ENCODE measurements at regions not wholly inside any gene's neighbourhood (a gene's known extent, or its start where the extent isn't known, plus 50 kb on each side); places are given as distances from the start of the nearest gene placed in this dataset.

DNA sequence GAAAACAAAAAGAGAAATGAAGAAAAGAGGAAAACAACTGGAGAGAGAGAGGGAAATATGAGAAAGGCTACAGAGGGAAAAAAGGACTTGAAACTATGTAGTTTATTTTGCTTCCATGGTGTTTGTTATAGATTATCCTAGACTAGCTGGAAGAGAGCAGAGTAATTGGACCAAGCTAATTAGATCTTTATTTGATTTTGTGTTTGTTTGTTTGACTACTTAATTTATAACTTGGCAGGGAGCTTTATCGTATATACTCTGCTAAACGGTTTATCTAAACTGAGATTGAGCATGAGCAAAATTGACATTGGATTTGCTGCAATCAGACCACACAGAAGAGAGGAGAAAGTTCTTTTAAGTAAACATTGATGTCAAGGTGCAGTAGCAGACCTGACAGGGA lies 443.8 kb upstream of the USP24 start:
- no peak for DNase-seq

DNA sequence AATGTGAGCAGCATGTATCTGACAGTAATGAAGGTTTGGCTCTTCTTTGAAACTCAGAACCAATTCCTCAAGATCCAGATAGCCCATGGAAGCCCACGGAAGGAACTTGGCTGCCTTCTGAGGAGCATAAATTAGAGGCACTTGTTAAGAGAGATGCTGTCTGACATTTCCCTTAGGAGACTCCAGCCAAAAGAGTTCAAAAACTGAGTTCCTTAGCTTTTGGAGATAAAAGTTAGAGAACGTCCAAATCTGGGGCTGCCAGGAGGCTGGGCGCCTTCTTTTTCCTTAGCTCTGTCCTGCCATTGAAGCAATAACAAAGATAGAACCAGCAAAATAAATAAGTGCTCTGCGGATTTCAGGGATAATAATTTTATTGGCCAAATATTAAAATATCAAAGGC lies 439.6 kb upstream of the USP24 start:
- DNase-seq = no peak

DNA sequence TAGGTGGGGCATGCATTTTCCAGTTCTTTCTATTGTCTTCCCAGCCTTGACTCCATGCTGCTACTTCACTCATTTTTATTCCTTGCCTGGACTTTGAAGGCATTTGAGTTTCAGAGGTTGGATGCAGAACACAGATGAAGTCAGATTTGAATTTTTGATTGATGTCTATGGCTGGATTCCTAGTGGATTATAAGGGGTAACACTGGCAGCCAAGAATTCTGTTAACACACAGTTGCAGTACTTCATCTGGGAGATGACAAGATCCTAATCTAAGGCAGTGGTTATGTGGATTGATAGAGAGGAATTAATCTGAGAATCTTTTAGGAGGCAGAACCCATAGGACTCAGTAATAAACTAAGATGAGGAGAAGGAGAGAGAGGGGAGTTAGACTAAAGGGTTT lies 439.0 kb upstream of the USP24 start:
- DNase-seq = peak; percentile 33

DNA sequence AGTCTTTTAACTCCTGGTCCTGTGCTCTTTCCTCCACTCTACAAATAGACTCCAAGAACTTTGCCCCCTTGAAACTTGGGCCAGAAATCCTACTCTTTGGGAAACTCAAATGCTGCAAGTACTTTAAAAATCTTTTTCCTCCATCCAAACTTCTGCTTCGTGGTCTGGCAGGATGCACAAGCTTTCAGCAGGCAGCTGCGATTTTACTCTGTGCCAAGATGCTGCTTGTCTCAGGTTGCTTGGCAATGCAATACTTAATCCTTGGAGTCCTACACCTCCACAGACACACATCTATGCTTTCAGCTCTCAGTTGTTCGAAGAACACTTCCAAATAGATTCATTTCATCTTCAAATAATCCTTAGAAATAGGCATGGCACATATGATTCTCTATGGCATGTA lies 435.3 kb upstream of the USP24 start:
- no peak for DNase-seq

DNA sequence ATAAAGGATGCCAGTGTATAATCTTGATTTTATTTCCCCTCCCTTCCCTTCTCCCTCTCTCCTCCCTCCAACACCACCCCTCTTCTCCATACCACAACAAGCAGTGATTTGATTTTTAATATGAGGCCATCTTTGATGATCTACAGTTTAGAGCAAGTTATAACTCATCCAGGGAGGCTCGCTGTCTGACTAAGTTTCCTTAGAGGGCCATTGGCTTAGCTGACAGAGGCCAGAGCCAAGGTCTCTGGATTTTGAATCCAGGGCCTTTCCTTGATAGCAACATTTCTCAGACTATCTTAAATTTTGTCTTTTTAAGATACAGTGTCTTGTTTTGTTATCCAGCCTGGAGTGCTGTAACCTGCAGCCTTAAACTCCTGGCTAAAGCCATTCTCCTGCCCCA lies 431.0 kb upstream of the USP24 start:
- DNase-seq = no peak

DNA sequence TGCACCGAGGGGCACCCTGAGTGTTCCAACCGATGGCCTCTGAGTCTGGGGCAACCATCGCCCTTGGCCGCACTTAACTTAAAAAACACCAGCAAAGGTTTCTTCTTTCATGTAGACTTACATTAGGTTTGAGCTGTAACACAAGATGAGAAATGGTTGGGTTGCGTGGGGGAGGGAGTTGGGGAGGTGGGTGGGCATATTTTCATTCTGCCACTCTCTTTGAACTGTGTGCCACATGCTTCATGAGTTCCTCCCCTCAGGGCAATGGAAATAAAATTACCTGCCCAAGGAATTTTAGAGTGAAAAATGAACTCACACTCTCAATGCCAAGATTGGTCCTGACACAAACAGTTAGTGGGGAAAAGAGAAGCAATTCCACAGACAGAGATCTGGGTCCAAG lies 430.1 kb upstream of the USP24 start:
- no peak for DNase-seq

DNA sequence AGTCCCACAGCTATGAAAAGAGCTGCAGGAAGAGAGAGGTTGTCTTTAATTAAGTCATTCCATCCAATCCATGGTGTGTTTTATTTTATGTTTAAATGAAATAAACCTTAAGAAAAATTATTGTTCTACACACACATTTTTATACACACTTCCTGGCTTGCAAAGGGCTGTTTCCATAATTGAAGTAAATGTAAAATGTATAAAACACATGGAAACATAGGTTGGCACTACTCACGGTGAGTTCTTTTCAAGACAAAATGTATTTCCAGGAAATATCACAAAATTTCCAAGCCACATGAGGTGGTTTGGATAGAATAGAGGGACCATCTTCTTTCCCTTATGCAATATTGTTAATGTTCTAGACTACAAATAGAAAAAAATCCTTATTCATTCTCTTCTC lies 426.8 kb upstream of the USP24 start:
- DNase-seq = no peak

DNA sequence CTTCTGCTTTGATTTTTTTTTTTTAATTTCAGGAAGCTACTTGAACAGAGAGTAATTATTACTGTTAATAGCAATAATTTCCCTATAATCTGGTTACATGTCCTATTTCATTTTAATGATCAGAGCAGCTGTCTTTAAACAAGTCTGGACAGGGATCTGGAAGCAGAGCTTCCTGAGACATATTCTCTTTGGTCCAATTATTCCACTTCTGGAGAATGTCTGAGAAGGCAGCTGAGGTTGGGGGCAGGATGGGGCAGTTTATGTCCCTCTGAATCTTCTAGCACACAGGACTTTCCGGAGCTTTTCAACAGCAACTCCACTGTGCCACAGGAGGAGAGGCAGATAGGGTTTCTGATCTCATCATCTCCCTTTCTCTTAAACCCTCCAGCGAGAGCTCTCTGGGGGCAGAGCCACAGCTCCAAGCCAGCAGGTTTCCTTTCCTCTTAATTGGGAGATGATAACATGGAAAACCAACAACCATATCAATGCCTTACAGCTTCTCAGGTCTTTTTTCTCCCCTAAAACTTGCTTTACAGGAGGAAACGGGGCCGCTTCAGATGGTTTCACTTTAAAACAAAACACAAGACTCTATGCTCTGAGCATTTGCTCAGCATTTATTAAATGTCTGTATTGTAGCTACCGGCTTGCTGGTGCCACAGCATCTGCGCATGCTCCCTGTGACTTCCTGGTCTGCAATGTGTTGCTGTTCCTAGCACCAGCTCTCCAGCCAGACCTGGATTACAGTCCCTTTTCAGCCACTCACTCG lies 425.7 kb upstream of the USP24 start:
- DNase-seq = peak; percentile 74

DNA sequence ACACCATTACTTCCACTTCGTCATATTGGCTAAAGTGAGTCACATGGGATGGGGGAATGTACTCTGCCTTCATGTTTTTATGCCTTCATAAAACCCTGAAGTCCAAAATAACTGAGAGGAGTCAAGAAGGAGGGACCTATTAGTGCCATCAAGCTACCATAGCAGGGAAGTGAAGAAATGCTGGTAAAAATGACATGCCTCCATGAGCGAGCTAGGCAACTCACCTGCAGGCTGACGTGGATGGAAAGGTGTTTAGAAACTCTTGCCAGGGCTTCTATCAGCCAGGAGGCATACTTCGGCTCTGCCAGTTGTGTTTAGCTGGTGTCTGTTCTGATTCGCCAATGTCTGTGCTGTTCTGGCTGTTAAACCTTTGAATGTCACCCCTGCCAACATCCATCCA lies 424.4 kb upstream of the USP24 start:
- no peak for DNase-seq

DNA sequence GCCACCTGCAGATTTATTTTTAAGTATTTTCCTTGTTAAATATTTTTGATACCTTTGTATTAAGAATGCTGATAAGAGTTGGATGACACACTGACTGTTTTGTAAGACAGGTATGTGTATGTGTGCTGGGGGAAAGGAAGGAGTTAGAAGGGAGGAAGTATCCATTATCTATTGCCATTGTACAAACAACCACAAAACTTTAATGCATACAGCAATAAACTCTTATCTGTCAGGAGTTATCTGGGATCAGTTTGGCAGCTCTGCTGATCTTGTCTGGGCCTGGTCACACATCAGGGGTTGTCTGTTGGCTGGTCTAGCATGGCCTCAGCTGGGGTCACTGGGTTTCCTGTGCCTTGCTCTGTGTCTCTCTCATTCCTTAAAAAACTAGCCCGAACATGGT lies 423.9 kb upstream of the USP24 start:
- no peak for DNase-seq

DNA sequence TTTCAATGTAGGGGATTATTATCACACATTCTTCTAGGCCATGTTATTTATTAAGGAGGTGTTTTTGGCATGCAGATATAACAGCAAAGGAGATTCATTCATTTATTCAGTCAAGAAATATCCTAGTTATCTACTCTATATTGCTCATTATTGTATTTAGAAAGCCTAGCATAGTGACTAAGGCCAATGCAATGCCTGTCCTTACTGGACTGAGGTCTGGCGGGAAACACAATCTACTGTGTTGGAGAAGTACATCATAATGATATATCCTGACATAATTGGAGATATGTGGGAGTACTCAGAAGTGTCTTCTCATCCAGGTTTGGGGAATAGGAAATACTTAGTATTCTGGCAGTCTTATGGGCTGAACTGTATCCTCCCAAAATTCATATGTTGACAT lies 421.5 kb upstream of the USP24 start:
- DNase-seq = no peak

DNA sequence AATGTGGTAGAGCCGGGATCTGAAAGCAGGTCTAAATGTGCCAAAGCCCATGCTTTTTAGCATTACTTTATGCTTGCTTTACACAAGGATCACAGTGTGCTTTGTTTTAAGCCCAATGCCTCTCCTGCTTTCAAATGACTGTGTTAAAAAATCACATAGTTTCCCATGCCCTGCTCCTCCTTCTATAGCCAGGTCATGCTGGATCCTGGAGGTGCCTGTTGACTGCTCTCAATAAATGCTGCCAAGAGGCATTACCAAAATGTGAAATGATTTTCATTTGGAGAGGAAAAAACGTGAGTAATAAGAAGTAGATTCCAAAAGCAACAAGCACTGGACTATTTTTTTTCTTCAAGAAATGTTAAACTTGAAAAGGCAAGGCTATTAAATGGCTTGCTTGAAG lies 420.7 kb upstream of the USP24 start:
- no peak for DNase-seq

DNA sequence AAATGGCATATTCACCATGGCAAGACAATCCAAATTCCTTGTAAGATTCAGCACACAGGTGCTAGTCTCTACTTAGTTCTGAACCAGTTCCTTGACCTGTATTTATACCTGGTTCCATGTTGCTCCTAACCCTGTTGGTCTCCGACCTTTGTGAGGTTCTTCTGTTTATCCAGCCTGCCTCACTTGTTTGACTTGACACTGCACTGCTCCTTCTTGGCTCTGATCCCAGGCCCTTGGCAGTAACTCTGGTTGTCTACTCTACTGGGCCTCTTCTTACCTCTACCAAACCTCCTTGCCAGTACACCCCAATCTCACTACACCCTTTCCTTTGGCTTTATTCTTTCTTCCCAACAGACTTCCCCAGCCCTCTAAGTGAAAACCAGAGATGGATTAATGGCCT lies 419.4 kb upstream of the USP24 start:
- DNase-seq = no peak

DNA sequence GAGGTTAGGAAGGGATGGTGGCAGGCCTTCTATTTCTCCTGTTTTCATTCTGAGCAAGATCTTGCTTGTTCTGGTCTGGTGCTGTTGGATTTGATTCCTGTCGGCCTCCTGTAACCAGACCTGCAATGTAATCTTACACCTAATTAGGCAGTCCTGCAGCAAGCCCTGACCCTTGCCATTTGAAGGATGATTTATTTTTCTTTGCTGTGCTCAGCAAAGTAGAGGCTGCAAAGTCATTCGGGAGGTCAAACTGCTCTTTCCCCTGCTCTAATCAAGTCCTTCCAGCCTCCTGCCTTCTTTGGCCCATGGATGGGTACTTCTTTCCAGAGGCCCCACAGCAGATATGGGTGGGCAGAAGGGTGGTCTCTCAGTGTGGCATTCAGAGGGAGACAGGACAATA lies 417.7 kb upstream of the USP24 start:
- DNase-seq = no peak

DNA sequence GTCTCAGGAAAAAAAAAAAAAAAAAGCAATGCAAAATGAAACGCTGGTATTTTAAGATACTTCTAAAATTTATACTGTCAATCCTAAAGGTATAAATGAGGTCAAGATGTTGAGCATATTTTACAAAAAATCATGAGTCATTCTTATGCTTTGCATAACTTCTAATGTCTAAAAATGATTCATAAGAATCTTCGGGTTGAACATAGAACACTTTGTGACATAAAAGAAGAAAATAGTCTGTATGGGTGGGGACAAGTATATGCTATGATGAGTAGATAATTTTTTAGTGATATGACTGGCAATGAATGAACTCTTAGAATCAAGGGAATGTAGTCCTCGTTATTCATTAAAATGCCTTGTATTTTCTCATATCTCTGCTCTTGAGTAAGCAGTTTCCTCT lies 416.9 kb upstream of the USP24 start:
- DNase-seq = no peak

DNA sequence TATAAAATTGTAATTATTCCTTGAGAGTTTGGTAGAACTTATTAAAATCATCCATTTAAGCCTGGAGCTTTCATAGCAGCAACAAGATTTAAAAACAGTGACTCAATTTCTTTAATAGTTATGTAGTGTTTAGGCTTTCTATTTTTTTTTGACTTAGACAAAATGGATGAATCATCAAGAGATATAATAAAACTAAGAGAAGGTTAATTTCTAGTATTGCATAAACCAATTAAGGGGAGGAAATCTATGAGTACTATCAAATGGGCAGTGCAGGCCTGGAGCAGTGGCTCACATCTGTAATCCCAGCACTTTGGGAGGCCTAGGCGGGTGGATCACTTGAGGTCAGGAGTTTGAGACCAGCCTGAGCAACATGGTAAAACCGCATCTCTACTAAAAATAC lies 416.3 kb upstream of the USP24 start:
- DNase-seq = no peak

DNA sequence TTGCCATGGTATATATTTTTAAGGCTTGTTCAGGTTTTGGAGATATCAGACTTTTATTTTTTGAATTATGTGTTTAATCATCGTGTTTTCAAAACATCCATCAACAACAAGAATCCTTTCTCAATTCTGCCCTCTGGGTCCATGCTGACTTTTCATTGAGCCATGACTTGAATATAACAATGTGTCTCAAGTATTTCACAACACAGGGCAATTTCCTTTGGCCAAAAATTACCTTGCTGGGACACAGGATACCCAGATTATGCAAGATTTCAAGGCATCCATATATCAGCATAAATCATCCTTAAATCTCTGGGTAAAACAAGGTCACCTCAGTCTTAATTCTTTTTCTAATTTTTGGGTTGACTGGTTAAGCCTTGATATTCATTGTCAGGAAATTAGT lies 411.2 kb upstream of the USP24 start:
- DNase-seq = no peak

DNA sequence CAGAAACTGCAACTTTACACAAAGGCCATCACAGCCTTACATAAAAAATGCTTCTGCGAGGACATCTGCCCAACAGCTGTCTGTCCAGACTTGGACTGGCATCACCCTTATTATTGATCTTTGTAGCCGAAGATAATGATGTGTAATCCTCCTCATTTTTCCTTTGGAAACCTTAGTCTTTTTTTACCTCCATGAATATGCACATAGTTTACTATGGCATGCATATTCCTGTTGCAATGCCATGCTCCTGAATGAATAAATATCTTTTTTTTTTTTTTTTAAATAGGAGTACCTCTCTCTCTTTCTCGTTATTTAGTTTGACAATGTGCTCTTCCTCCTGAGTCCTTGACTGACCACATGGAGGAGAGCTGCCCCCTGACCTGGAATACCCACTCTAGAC lies 409.6 kb upstream of the USP24 start:
- no peak for DNase-seq

DNA sequence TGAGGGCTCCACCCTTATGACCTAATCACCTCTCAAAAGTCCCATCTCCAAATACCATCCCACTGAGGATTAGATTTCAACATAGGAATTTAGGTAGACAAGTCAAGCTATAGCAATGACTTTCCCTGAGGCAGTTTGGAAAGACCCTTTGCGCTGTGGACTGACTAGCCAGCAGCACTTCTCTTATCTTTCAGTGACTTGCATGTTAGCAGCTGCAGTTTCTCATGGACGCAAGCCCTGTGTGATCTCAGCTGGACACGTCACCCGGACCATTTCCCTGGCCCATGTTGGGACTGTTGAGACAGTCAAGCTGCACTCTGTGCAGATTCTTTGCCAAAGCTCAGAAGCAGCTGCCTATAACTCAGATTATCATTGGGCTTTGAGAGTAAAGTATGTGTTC lies 408.1 kb upstream of the USP24 start:
- no peak for DNase-seq

DNA sequence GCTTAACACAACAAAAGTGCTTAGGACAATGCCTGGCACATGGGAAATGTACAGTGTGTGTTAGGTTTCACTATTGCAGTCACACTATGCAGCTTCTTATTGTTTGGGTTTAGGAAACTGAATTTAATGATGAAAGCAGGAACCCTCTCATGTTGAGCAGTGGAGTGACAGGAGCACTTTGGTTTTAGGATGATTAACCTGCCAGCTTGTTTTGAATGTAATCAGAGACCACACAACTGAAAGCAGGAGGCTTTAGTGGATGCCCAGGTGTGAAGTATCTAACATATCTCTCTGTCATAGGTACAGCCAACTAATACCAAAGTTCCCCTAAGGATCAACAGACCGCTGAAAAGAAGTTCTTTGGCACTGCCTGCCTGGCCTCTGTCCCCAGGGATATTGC lies 406.9 kb upstream of the USP24 start:
- DNase-seq = no peak

DNA sequence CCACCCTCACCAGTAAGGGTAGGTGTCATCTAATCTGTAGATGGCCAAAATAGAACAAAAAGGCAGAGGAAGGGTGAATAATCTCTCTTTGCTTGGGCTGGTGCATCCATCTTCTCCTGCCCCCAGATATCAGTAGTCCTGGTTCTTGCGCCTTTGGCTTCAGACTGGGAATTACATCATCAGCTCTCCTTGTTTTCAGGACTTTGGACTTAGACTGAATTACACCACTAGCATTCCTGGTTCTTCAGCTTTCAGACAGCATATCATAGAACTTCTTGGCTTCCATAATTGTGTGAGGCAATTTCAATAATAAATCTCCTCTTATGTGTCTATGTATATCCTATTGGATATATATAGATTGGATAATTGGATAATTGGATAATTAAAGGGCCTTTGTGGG lies 403.0 kb upstream of the USP24 start:
- no peak for DNase-seq

DNA sequence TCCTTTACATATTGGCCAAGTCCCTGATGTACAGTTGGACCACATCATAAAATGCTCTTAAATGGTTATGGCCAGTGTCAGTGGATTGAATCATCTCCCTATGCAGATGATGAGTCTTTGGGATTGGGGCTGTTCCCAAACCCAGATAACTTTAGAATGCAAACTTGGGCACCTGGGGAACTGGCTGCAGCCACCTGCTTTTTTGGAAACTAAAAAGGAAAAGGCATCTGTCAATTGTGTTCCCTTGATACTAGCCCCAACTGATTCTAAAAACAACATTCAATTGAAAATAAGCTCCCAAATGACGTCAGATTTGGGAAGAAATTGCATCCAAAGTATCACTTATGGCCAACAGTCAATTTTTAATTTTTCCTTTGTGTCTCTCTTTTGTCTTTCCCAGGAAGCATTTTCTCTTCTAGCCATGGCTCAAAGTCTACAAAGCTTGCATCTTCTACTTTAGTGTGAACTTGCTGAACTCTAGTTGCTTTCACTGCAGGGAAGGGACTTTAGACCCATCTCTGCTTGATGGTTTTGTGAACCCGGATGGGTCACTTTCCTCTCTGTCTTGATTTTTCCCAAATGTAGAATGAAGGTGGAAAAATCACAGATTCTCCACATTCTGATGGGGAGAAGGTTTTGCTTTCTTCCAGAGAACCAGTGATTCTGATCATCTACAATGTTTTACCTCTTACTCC lies 402.3 kb upstream of the USP24 start:
- DNase-seq = no peak

DNA sequence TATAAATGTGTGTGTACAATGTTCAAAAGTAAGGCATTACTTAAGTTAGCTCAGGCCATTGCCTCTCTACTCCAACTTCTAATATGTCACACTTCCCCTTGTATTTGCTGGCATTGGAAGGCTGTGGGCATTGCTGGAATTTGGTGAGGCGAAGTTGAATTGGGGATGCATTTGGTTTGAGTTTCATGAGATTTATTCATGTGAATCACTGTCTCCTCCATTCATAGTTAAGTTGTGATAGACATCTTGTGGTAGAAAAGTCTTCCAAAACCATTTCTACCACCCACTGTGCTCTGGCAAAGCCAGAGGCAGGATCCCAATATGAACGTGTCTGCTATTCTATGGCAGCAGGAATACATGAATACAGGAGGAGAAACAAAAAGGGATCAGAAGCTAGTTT lies 397.8 kb upstream of the USP24 start:
- DNase-seq = no peak

DNA sequence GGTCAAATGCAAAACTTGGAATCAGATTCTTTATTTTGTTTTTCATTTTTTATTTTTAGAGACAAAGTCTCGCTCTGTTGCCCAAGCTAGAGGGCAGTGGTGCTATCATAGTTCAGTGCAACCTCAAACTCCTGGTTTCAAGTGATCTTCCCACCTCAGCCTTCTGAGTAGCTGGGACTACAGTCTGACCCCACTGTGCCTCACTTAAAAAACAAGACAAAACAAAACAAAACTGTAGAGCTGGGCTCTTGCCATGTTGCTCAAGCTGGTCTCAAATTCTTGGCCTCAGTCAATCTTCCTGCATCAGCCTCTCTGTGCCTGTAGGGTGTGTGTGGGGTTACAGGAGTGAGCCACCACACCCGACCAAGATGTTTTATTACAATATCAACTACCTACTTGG lies 396.0 kb upstream of the USP24 start:
- no peak for DNase-seq

DNA sequence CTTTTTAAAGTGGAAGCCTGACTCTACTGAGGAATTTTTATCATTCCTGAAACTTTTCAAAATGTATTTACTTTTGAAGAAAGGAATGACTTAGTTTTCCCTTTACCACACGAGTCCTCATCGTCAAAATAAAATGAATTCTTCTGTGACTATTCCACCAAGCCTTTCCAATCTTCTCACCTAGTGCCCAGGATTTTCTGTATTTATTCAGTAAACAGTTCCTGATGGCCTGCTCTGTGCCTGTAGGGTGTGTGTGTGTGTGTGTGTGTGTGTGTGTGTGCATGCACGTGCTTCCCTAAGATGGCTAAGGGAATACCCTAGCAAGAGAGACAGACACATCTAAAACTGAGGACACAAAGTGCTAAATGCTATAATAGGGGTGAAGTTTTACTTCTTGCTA lies 395.0 kb upstream of the USP24 start:
- no peak for DNase-seq
